GM13976 (cell line): ENCODE measurements at regions not wholly inside any gene's neighbourhood (a gene's known extent, or its start where the extent isn't known, plus 50 kb on each side); places are given as distances from the start of the nearest gene placed in this dataset.

Experiments
- DNase-seq: peaks from one replicate; pipeline ENCODE4 v3.0.0; 2012; ENCODE audit warnings: low spot score
- CTCF ChIP-seq: IDR thresholded peaks from 2 replicates; pipeline ENCODE4 v1.5.1; 2012; ENCODE audit warnings: borderline replicate concordance, mild to moderate bottlenecking; ENCODE audit not compliant: insufficient read depth; ENCODE audit errors: extremely low read depth, missing control alignments, control extremely low read depth
- in situ Hi-C: fragments of 300-500 bp; cut with MboI; formaldehyde crosslinking; loops from one replicate; pipeline ENCODE4 v1.12.0; 2022; ENCODE audit warnings: low sequenced_read_pairs, mixed read lengths, inconsistent platforms; ENCODE audit not compliant: unreplicated experiment

GRCh38 chr11:122036018-122036417, 80.0 kb downstream of the BLID start:
- in situ Hi-C loops = no loop called here
- no peak for TF ChIP-seq CTCF
- no peak for DNase-seq

GRCh38 chr11:122033631-122034030, 82.4 kb downstream of the BLID start:
- no peak for DNase-seq
- in situ Hi-C loops = no loop called here
- TF ChIP-seq CTCF = no peak

- in situ Hi-C loops = no loop called here
- DNase-seq = no peak
- TF ChIP-seq CTCF = no peak
Observed at GRCh38 chr11:122033193-122033592, 82.8 kb downstream of the BLID start.

- no peak for DNase-seq
- in situ Hi-C loops = no loop called here
- no peak for TF ChIP-seq CTCF
Observed at GRCh38 chr11:122032317-122032716, 83.7 kb downstream of the BLID start.

GRCh38 chr11:122031813-122032212, 84.2 kb downstream of the BLID start:
- no peak for TF ChIP-seq CTCF
- DNase-seq = no peak
- in situ Hi-C loops = no loop called here

- no peak for DNase-seq
- in situ Hi-C loops = no loop called here
- no peak for TF ChIP-seq CTCF
Observed at GRCh38 chr11:122030286-122030685, 85.7 kb downstream of the BLID start.

GRCh38 chr11:122028545-122028944, 87.5 kb downstream of the BLID start:
- in situ Hi-C loops = no loop called here
- DNase-seq = no peak
- no peak for TF ChIP-seq CTCF
